ENCODE measurements at regions not wholly inside any gene's neighbourhood (a gene's known extent, or its start where the extent isn't known, plus 50 kb on each side); places are given as distances from the start of the nearest gene placed in this dataset.

GRCh38 chr20:57891014-57891413 is 181.2 kb upstream of the PMEPA1 start:
- DNase-seq, result no peak

- no peak for DNase-seq
These were observed 180.5 kb upstream of the PMEPA1 start for GRCh38 chr20:57890202-57890800.

GRCh38 chr20:57888591-57888990 is 178.8 kb upstream of the PMEPA1 start:
- no peak for DNase-seq

GRCh38 chr20:57884956-57885355 is 175.1 kb upstream of the PMEPA1 start:
- no peak for DNase-seq

GRCh38 chr20:57883761-57884160 is 173.9 kb upstream of the PMEPA1 start:
- no peak for DNase-seq

GRCh38 chr20:57883224-57883623 is 173.4 kb upstream of the PMEPA1 start:
- no peak for DNase-seq

- DNase-seq, result no peak
These were observed 172.8 kb upstream of the PMEPA1 start for GRCh38 chr20:57882451-57883161.

GRCh38 chr20:57881466-57882385 is 171.9 kb upstream of the PMEPA1 start:
- DNase-seq, result no peak

- no peak for DNase-seq
These were observed 170.7 kb upstream of the PMEPA1 start for GRCh38 chr20:57880571-57880892.

- no peak for DNase-seq
These were observed 170.2 kb upstream of the PMEPA1 start for GRCh38 chr20:57879779-57880570.

GRCh38 chr20:57879437-57879778 is 169.6 kb upstream of the PMEPA1 start:
- DNase-seq, result no peak

GRCh38 chr20:57878786-57879424 is 169.1 kb upstream of the PMEPA1 start:
- no peak for DNase-seq

GRCh38 chr20:57877995-57878394 is 168.2 kb upstream of the PMEPA1 start:
- no peak for DNase-seq

GRCh38 chr20:57877131-57877824 is 167.5 kb upstream of the PMEPA1 start:
- no peak for DNase-seq

- DNase-seq, result no peak
These were observed 166.3 kb upstream of the PMEPA1 start for GRCh38 chr20:57876163-57876562.

- DNase-seq, result no peak
These were observed 164.3 kb upstream of the PMEPA1 start for GRCh38 chr20:57874141-57874540.

GRCh38 chr20:57872816-57873409 is 163.1 kb upstream of the PMEPA1 start:
- DNase-seq, result no peak

GRCh38 chr20:57871237-57871632 is 161.4 kb upstream of the PMEPA1 start:
- no peak for DNase-seq

GRCh38 chr20:57870597-57871236 is 160.9 kb upstream of the PMEPA1 start:
- DNase-seq, result no peak

GRCh38 chr20:57869951-57870315 is 160.1 kb upstream of the PMEPA1 start:
- DNase-seq, result no peak

- DNase-seq, result no peak
These were observed 159.6 kb upstream of the PMEPA1 start for GRCh38 chr20:57869291-57869950.
